Cardiac fibroblast (primary cell): ENCODE measurements at regions not wholly inside any gene's neighbourhood (a gene's known extent, or its start where the extent isn't known, plus 50 kb on each side); places are given as distances from the start of the nearest gene placed in this dataset.

ENCODE experiments used
- DNase-seq, 2 donors: peaks; one replicate each; pipeline versions ENCODE4 v3.0.0 to v3.0.0-alpha.2; 2010; ENCODE audit warnings: low read depth in 2 of 2
- H3K4me3 ChIP-seq, 2 donors: replicated peaks in 1 of 2; 1 replicate in 1 of 2; 2 replicates in 1 of 2; pipeline ENCODE4 v1.5.1; 2011; ENCODE audit warnings: low read depth in 2 of 2, low read length in 2 of 2, mild to moderate bottlenecking in 2 of 2, moderate library complexity in 1 of 2
- TF ChIP-seq, protein P1 (sequence below): IDR thresholded peaks from one replicate; pipeline ENCODE4 v1.5.1; 2011; ENCODE audit warnings: low read depth, mild to moderate bottlenecking, low read length, inconsistent platforms

DNA sequence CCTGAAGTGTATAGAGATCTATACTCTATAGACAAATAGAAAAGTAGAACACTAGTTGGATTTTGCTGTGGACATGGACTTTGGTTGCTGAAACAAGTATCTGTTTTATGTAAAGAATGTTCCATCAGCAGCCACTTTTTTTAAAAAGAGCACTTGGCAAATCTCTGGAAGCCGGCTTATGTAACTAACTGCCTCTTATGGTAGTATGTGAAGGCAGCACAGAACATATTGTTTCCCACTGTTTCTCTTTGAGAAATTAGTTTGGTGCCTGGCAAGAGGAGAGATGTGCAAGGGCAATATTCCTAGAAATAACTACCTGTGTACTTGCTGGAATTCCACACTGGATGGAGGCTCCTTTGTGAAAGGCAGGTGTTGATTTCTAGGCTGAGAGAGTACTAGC lies 242.3 kb upstream of the PREP start:
- no peak for DNase-seq
- no peak overlapping the region for H3K4me3 ChIP-seq
- TF ChIP-seq, protein P1, sequence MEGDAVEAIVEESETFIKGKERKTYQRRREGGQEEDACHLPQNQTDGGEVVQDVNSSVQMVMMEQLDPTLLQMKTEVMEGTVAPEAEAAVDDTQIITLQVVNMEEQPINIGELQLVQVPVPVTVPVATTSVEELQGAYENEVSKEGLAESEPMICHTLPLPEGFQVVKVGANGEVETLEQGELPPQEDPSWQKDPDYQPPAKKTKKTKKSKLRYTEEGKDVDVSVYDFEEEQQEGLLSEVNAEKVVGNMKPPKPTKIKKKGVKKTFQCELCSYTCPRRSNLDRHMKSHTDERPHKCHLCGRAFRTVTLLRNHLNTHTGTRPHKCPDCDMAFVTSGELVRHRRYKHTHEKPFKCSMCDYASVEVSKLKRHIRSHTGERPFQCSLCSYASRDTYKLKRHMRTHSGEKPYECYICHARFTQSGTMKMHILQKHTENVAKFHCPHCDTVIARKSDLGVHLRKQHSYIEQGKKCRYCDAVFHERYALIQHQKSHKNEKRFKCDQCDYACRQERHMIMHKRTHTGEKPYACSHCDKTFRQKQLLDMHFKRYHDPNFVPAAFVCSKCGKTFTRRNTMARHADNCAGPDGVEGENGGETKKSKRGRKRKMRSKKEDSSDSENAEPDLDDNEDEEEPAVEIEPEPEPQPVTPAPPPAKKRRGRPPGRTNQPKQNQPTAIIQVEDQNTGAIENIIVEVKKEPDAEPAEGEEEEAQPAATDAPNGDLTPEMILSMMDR: no peak

DNA sequence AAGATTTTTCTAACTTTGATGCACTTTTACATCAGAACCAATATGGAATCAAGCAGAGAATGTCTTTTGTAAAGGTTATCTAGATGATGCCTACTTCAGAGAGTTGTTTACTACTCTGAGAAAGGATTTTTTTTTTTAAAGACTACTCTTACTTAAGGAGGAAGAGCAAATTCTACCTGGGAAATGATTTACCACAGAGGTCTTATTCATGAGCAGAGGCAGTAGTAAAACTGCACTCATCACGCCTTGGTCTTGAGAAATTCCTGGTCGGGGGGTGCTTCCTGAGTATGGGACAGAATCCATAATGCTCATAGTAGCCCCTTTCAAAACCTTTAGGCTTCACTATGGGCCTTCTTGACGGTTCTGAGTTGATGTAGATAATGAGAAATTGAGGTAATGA lies 241.8 kb upstream of the PREP start:
- no peak overlapping the region for H3K4me3 ChIP-seq
- no peak for DNase-seq
- TF ChIP-seq, protein P1: no peak

DNA sequence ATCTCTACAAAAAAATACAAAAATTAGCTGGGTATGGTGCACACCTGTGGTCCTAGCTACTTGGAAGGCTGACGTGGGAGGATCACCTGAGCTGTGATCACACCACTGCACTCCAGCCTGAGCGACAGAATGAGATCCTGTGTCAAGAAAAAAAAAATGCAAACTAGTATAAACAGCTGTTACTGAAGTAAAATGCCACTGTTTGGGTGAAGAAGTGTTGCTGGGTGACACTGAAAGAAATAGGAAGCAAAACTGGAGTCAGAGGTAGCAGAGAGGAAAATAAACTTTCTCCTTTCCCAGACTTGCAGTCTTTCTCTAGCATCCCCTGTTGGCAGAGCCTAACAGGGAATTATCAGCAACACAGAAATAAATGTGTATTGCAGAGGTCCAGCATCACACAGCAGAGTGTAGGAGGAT lies 241.2 kb upstream of the PREP start:
- TF ChIP-seq, protein P1: no peak
- DNase-seq: no peak
- no peak overlapping the region for H3K4me3 ChIP-seq

DNA sequence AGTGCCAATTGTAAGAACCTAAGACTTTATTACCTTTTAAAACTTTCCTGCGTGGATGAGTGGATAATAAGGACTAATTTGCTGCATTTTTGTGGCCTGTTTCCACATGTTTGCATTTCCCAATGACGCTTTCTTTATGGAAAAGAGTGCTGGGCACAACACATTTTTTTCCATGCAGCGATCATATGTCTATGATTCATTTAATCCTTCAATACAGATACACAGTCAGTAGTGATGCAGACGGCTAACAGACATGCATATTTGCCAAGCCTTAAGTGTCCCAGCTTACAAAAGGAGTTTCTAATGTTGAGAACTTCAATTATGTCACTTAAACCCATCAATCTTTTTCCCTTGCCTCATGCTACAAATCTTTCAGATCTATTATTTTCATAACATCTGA lies 239.8 kb upstream of the PREP start:
- H3K4me3 ChIP-seq: no peak overlapping the region
- TF ChIP-seq, protein P1: no peak
- peak in 1 of 2 donors; percentile 17 for DNase-seq

DNA sequence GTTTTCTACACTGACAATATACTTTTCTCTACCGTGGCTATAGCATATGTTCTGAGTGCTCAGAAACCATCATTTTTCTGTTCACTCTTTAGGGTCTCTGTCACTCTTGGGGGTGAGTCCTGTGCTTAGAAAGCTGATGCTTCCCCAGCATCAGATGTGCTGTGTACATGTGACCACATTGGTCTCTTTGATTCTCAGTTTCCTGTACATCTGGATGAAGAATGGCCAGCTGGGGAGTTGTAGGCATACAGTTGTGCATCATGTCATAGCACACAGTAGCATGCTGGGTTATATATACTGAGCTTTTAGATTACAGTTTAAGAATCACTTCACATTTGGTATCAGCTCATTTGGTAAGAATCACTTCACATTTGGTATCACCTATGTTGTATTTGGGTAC lies 238.6 kb upstream of the PREP start:
- TF ChIP-seq, protein P1: no peak
- no peak overlapping the region for H3K4me3 ChIP-seq
- DNase-seq: no peak

DNA sequence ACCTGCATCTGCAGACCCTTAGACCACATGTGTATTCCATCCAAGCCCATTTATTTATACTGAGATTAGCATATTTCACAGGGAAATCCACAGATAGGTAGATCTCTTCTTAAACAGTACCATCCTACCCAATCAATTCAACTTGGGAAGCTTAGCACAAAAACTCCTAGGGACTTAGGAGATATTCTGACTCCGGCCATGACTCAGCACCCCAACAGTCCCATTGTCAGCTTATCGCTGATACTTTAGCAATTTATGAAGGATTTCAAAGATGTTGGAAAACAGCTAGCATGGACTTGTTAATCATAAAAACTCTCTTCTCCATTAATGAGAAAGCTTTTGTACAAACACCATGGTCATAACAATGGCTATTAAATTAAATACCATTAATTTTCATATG lies 236.2 kb upstream of the PREP start:
- no peak overlapping the region for H3K4me3 ChIP-seq
- TF ChIP-seq, protein P1: no peak
- no peak for DNase-seq

DNA sequence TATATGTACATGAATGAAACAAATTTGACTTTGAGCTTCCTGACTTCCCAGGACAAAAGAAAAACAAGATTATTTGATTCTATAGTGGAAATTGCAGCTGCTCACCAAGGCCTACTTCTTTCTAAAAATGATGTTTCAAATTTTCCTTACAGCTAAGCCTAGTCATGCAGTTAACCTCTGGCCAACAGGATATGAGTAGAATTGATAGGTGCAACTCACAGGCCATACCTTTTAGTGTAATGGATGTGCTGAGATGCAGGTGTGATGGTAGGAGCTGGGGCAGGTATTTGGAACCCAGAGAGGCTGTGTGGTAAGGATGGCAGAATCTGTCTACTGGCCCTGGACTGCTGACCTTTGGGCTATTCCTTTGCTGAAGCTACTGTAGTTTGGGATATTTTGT lies 230.9 kb upstream of the PREP start:
- DNase-seq: no peak
- TF ChIP-seq, protein P1: no peak
- H3K4me3 ChIP-seq: no peak overlapping the region
